ENCODE measurements at regions not wholly inside any gene's neighbourhood (a gene's known extent, or its start where the extent isn't known, plus 50 kb on each side); places are given as distances from the start of the nearest gene placed in this dataset.
"Not testable (repeated sequence)": the region's sequence is repeated elsewhere in the genome, so short reads cannot be mapped to it uniquely, and the experiment has no call there.

GRCh38 chr2:103179798-103180197 is 418.0 kb downstream of the TMEM182 start:
- TF ChIP-seq CTCF (IDR thresholded peaks at IDR 0.05; ENCODE audit: insufficient read depth, low read length) = no peak
- H3K4me3 ChIP-seq (ENCODE audit: low read depth, low read length) = no peak overlapping the region
- no peak for DNase-seq (ENCODE audit: low read depth)

- no peak for TF ChIP-seq CTCF (IDR thresholded peaks at IDR 0.05; ENCODE audit: insufficient read depth, low read length)
- DNase-seq (ENCODE audit: low read depth) = no peak
Observed at GRCh38 chr2:103183061-103183460, 421.2 kb downstream of the TMEM182 start.

GRCh38 chr2:103196802-103197201 is 435.0 kb downstream of the TMEM182 start:
- no peak overlapping the region for H3K4me3 ChIP-seq (ENCODE audit: low read depth, low read length)
- no peak for DNase-seq (ENCODE audit: low read depth)
- TF ChIP-seq CTCF (IDR thresholded peaks at IDR 0.05; ENCODE audit: insufficient read depth, low read length) = no peak

More at GRCh38 chr2:103183061-103183460, 421.2 kb downstream of the TMEM182 start:
- no peak overlapping the region for H3K4me3 ChIP-seq (ENCODE audit: low read depth, low read length)

- H3K4me3 ChIP-seq (ENCODE audit: low read depth, low read length); DNase-seq (ENCODE audit: low read depth): not testable (repeated sequence)
Observed at GRCh38 chr2:103200774-103201173, 438.9 kb downstream of the TMEM182 start.

- no peak for DNase-seq (ENCODE audit: low read depth)
- TF ChIP-seq CTCF (IDR thresholded peaks at IDR 0.05; ENCODE audit: insufficient read depth, low read length) = no peak
- no peak overlapping the region for H3K4me3 ChIP-seq (ENCODE audit: low read depth, low read length)
Observed at GRCh38 chr2:103208916-103209315, 447.1 kb downstream of the TMEM182 start.

GRCh38 chr2:103213028-103213542 is 451.3 kb downstream of the TMEM182 start:
- no peak for TF ChIP-seq CTCF (IDR thresholded peaks at IDR 0.05; ENCODE audit: insufficient read depth, low read length)

GRCh38 chr2:103218516-103218915 is 456.7 kb downstream of the TMEM182 start:
- DNase-seq (ENCODE audit: low read depth) = no peak
- no peak overlapping the region for H3K4me3 ChIP-seq (ENCODE audit: low read depth, low read length)
- TF ChIP-seq CTCF (IDR thresholded peaks at IDR 0.05; ENCODE audit: insufficient read depth, low read length) = no peak

More at GRCh38 chr2:103213028-103213542, 451.3 kb downstream of the TMEM182 start:
- H3K4me3 ChIP-seq (ENCODE audit: low read depth, low read length) = no peak overlapping the region
- no peak for DNase-seq (ENCODE audit: low read depth)

All from fibroblast of the aortic adventitia (primary cell).